ENCODE measurements at regions not wholly inside any gene's neighbourhood (a gene's known extent, or its start where the extent isn't known, plus 50 kb on each side); places are given as distances from the start of the nearest gene placed in this dataset.

DNA sequence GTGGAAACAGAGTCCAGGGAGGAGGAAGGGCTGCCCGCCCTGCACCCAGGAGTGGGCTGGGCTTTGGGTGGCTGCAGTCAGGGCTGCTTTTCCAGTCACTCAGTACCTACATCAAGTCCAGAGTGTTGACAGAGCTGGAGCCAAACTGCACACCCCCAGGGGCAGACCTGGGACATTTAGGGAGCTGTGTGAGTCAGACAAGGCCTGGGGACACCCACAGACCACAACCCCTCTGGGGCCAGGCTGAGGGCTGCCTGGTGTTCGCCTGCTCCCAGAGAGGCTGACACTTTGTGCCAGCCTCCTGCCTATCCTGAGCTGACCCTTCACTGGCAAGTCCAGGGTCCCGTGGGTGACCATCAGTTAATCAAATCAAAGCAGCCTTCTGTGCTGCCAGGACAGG is 240.0 kb downstream of the BCOR start:
- Histone ChIP-seq H3K36me3 (no peaks in the 10 kb centered on the region), H3K27me3 (no peaks in the 10 kb centered on the region), H3K4me1 (peaks cover 0 to 13% (median 0%) of the 10 kb centered on the region in 4 donors), H3K9me3 (no peaks in the 10 kb centered on the region), H3K4me3 (no peak overlapping the region), H3K27ac (no peak overlapping the region)
- DNase-seq (ENCODE audit: low spot score in 2 of 2) = no peak
- WGBS, 2 donors = 93 to 100% methylated on average over 2 to 3 of the region's 3 CpGs
- TF ChIP-seq POLR2A (IDR thresholded peaks at IDR 0.05) (no peak), EP300 (IDR thresholded peaks at IDR 0.05) (no peak)
- TF ChIP-seq, protein P1, sequence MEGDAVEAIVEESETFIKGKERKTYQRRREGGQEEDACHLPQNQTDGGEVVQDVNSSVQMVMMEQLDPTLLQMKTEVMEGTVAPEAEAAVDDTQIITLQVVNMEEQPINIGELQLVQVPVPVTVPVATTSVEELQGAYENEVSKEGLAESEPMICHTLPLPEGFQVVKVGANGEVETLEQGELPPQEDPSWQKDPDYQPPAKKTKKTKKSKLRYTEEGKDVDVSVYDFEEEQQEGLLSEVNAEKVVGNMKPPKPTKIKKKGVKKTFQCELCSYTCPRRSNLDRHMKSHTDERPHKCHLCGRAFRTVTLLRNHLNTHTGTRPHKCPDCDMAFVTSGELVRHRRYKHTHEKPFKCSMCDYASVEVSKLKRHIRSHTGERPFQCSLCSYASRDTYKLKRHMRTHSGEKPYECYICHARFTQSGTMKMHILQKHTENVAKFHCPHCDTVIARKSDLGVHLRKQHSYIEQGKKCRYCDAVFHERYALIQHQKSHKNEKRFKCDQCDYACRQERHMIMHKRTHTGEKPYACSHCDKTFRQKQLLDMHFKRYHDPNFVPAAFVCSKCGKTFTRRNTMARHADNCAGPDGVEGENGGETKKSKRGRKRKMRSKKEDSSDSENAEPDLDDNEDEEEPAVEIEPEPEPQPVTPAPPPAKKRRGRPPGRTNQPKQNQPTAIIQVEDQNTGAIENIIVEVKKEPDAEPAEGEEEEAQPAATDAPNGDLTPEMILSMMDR (IDR thresholded peaks at IDR 0.05) = no peak

GRCh38 chrX:39859991-39860861 is 237.5 kb downstream of the BCOR start:
- 50 to 65% methylated on average over 9 to 13 of the region's 13 CpGs for WGBS, 2 donors
- Histone ChIP-seq H3K27me3 (no peaks in the 10 kb centered on the region), H3K4me3 (no peak overlapping the region), H3K27ac (no peak overlapping the region), H3K4me1 (peaks cover 0 to 13% (median 0%) of the 10 kb centered on the region in 4 donors), H3K36me3 (no peaks in the 10 kb centered on the region), H3K9me3 (no peaks in the 10 kb centered on the region)
- TF ChIP-seq EP300 (IDR thresholded peaks at IDR 0.05) (no peak), POLR2A (IDR thresholded peaks at IDR 0.05) (no peak)
- TF ChIP-seq, protein P1 (IDR thresholded peaks at IDR 0.05) = no peak
- DNase-seq (ENCODE audit: low spot score in 2 of 2) = no peak

- no peak overlapping the region for H3K4me3 ChIP-seq
- no peaks in the 10 kb centered on the region for H3K36me3 ChIP-seq
- H3K9me3 ChIP-seq = no peaks in the 10 kb centered on the region
- TF ChIP-seq, protein P1 (IDR thresholded peaks at IDR 0.05) = no peak
- no peak for TF ChIP-seq EP300 (IDR thresholded peaks at IDR 0.05)
- TF ChIP-seq POLR2A (IDR thresholded peaks at IDR 0.05) = no peak
- H3K27ac ChIP-seq = no peak overlapping the region
- DNase-seq (ENCODE audit: low spot score in 2 of 2) = no peak
- H3K4me1 ChIP-seq = peaks cover 0 to 3% (median 0%) of the 10 kb centered on the region in 4 donors
- WGBS, 2 donors = 83 to 86% methylated on average over 5 of the region's 5 CpGs
- H3K27me3 ChIP-seq = no peaks in the 10 kb centered on the region
These were observed 234.8 kb downstream of the BCOR start for GRCh38 chrX:39862963-39863362.

- Histone ChIP-seq H3K36me3 (no peaks in the 10 kb centered on the region), H3K27me3 (no peaks in the 10 kb centered on the region), H3K4me1 (no peaks in the 10 kb centered on the region), H3K4me3 (no peak overlapping the region), H3K27ac (no peak overlapping the region), H3K9me3 (no peaks in the 10 kb centered on the region)
- WGBS, 2 donors = 40 to 56% methylated on average over 4 of the region's 4 CpGs
- TF ChIP-seq POLR2A (IDR thresholded peaks at IDR 0.05) = no peak
- TF ChIP-seq, protein P1 (IDR thresholded peaks at IDR 0.05) = no peak
- TF ChIP-seq EP300 (IDR thresholded peaks at IDR 0.05) = no peak
- no peak for DNase-seq (ENCODE audit: low spot score in 2 of 2)
These were observed 231.5 kb downstream of the BCOR start for GRCh38 chrX:39866229-39866628.

- no peak for DNase-seq (ENCODE audit: low spot score in 2 of 2)
- TF ChIP-seq EP300 (IDR thresholded peaks at IDR 0.05) = no peak
- TF ChIP-seq POLR2A (IDR thresholded peaks at IDR 0.05) = no peak
- TF ChIP-seq, protein P1 (IDR thresholded peaks at IDR 0.05) = no peak
- Histone ChIP-seq H3K4me3 (no peak overlapping the region), H3K36me3 (no peaks in the 10 kb centered on the region), H3K4me1 (no peaks in the 10 kb centered on the region), H3K27ac (no peak overlapping the region), H3K9me3 (no peaks in the 10 kb centered on the region), H3K27me3 (no peaks in the 10 kb centered on the region)
- WGBS, 2 donors = 84 to 96% methylated on average over 3 to 7 of the region's 7 CpGs
These were observed 227.7 kb downstream of the BCOR start for GRCh38 chrX:39869846-39870601.
